SK-N-SH treated with all-trans-retinoic acid at 6 μM for 48 hours (cell line): ENCODE measurements at regions not wholly inside any gene's neighbourhood (a gene's known extent, or its start where the extent isn't known, plus 50 kb on each side); places are given as distances from the start of the nearest gene placed in this dataset.

Experiments
- ATAC-seq: fragments of 200-7000 bp; cut with Tn5 transposase; 3 replicates; pipeline ENCODE4 v1.9.1; 2020; ENCODE audit warnings: mild to moderate bottlenecking, moderate library complexity
- BACH2 ChIP-seq: fragments of 250-450 bp; sonication (Bioruptor Pico); IDR thresholded peaks from 2 replicates; pipeline ENCODE4 v1.9.0; 2021; ENCODE audit warnings: mild to moderate bottlenecking, borderline replicate concordance
- CREB5 ChIP-seq: fragments of 250-450 bp; sonication (Bioruptor Pico); IDR thresholded peaks from 2 replicates; pipeline ENCODE4 v1.5.1; 2020; ENCODE audit warnings: low read depth, mild to moderate bottlenecking, moderate library complexity
- CSDC2 ChIP-seq: fragments of 250-450 bp; sonication (Bioruptor Pico); IDR thresholded peaks from 2 replicates; pipeline ENCODE4 v1.5.0; 2020; ENCODE audit warnings: mild to moderate bottlenecking, moderate library complexity
- ESRRG ChIP-seq: fragments of 250-450 bp; sonication (Bioruptor Pico); IDR thresholded peaks from 2 replicates; pipeline ENCODE4 v1.6.1; 2021; ENCODE audit warnings: mild to moderate bottlenecking
- GLIS3 ChIP-seq: fragments of 250-450 bp; sonication (Bioruptor Pico); IDR thresholded peaks from 2 replicates; pipeline ENCODE4 v1.5.0; 2020; ENCODE audit warnings: mild to moderate bottlenecking, moderate library complexity
- ISL1 ChIP-seq: fragments of 250-450 bp; sonication (Bioruptor Pico); IDR thresholded peaks from 2 replicates; pipeline ENCODE4 v2.1.2; 2022; ENCODE audit warnings: mild to moderate bottlenecking, moderate library complexity
- OSR1 ChIP-seq: fragments of 250-450 bp; sonication (Bioruptor Pico); IDR thresholded peaks from 2 replicates; pipeline ENCODE4 v1.8.0; 2022; ENCODE audit warnings: moderate library complexity, mild to moderate bottlenecking, inconsistent platforms
- PATZ1 ChIP-seq: fragments of 250-450 bp; sonication (Bioruptor Pico); IDR thresholded peaks from 2 replicates; pipeline ENCODE4 v1.8.0; 2020; ENCODE audit warnings: mild to moderate bottlenecking, moderate library complexity, borderline replicate concordance
- PPARA ChIP-seq: fragments of 250-450 bp; sonication (Bioruptor Pico); IDR thresholded peaks from 2 replicates; pipeline ENCODE4 v1.5.0; 2020; ENCODE audit warnings: mild to moderate bottlenecking, borderline replicate concordance
- TCF4 ChIP-seq: fragments of 250-450 bp; sonication (Bioruptor Pico); IDR thresholded peaks from 2 replicates; pipeline ENCODE4 v1.8.0; 2021; ENCODE audit warnings: mild to moderate bottlenecking, moderate library complexity, borderline replicate concordance
- TOX ChIP-seq: fragments of 250-450 bp; sonication (Bioruptor Pico); IDR thresholded peaks from 2 replicates; pipeline ENCODE4 v1.8.0; 2021; ENCODE audit warnings: mild to moderate bottlenecking, moderate library complexity, borderline replicate concordance
- ZFP3 ChIP-seq: fragments of 250-450 bp; sonication (Bioruptor Pico); IDR thresholded peaks from 2 replicates; pipeline ENCODE4 v1.5.0; 2020; ENCODE audit warnings: mild to moderate bottlenecking, moderate library complexity
- ZNF565 ChIP-seq: fragments of 450-650 bp; formaldehyde crosslinking; conservative IDR thresholded peaks from 2 replicates; pipeline ENCODE4 v1.5.0; 2020; ENCODE audit warnings: low read depth, mild to moderate bottlenecking, moderate library complexity
- ZNF70 ChIP-seq: fragments of 450-650 bp; formaldehyde crosslinking; IDR thresholded peaks from 2 replicates; pipeline ENCODE4 v1.5.0; 2020; ENCODE audit warnings: mild to moderate bottlenecking, moderate library complexity
- ZNF8 ChIP-seq: fragments of 450-650 bp; formaldehyde crosslinking; IDR thresholded peaks from 2 replicates; pipeline ENCODE4 v1.5.0; 2020; ENCODE audit warnings: mild to moderate bottlenecking, moderate library complexity
- TF ChIP-seq, protein P1 (sequence below): fragments of 250-450 bp; sonication (Bioruptor Pico); IDR thresholded peaks from 2 replicates; pipeline ENCODE4 v1.8.0; 2021; ENCODE audit warnings: low read depth, mild to moderate bottlenecking, moderate library complexity, borderline replicate concordance
- TF ChIP-seq, protein P2 (sequence below): fragments of 250-450 bp; sonication (Bioruptor Pico); IDR thresholded peaks from 2 replicates; pipeline ENCODE4 v1.5.1; 2021; ENCODE audit warnings: mild to moderate bottlenecking, moderate library complexity

GRCh38 chr5:81850501-81851357 is 99.8 kb upstream of the SSBP2 start:
- ATAC-seq = peak; percentile 12
- TF ChIP-seq, protein P1, sequence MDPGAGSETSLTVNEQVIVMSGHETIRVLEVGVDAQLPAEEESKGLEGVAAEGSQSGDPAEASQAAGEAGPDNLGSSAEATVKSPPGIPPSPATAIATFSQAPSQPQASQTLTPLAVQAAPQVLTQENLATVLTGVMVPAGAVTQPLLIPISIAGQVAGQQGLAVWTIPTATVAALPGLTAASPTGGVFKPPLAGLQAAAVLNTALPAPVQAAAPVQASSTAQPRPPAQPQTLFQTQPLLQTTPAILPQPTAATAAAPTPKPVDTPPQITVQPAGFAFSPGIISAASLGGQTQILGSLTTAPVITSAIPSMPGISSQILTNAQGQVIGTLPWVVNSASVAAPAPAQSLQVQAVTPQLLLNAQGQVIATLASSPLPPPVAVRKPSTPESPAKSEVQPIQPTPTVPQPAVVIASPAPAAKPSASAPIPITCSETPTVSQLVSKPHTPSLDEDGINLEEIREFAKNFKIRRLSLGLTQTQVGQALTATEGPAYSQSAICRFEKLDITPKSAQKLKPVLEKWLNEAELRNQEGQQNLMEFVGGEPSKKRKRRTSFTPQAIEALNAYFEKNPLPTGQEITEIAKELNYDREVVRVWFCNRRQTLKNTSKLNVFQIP (CRISPR knock-in tag) = no peak
- TF ChIP-seq ZNF70 = no peak
- TF ChIP-seq ESRRG = no peak
- TF ChIP-seq PPARA (CRISPR knock-in tag) = no peak
- TF ChIP-seq BACH2 = no peak
- TF ChIP-seq ZNF8 (CRISPR knock-in tag) = no peak
- no peak for TF ChIP-seq GLIS3
- TF ChIP-seq, protein P2, sequence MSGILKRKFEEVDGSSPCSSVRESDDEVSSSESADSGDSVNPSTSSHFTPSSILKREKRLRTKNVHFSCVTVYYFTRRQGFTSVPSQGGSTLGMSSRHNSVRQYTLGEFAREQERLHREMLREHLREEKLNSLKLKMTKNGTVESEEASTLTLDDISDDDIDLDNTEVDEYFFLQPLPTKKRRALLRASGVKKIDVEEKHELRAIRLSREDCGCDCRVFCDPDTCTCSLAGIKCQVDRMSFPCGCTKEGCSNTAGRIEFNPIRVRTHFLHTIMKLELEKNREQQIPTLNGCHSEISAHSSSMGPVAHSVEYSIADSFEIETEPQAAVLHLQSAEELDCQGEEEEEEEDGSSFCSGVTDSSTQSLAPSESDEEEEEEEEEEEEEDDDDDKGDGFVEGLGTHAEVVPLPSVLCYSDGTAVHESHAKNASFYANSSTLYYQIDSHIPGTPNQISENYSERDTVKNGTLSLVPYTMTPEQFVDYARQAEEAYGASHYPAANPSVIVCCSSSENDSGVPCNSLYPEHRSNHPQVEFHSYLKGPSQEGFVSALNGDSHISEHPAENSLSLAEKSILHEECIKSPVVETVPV (CRISPR knock-in tag) = no peak
- TF ChIP-seq TCF4 (CRISPR knock-in tag) = no peak
- no peak for TF ChIP-seq ZNF565 (CRISPR knock-in tag)
- TF ChIP-seq, all 23 proteins: peak for 0

GRCh38 chr5:81849770-81850367 is 99.0 kb upstream of the SSBP2 start:
- TF ChIP-seq BACH2 (no peak), PPARA (CRISPR knock-in tag) (no peak), ZFP3 (CRISPR knock-in tag) (no peak), ZNF70 (no peak)
- TF ChIP-seq, protein P2 (CRISPR knock-in tag) = no peak

GRCh38 chr5:81848362-81848880 is 97.5 kb upstream of the SSBP2 start:
- no peak for TF ChIP-seq ISL1 (CRISPR knock-in tag)
- TF ChIP-seq, all 23 proteins: peak for 0
- ATAC-seq = no peak

More at GRCh38 chr5:81849770-81850367, 99.0 kb upstream of the SSBP2 start:
- ATAC-seq = no peak

GRCh38 chr5:81846301-81846700 is 95.4 kb upstream of the SSBP2 start:
- no peak for ATAC-seq
- TF ChIP-seq PATZ1 (CRISPR knock-in tag) (no peak), ESRRG (no peak), CSDC2 (CRISPR knock-in tag) (no peak), ZFP3 (CRISPR knock-in tag) (no peak), GLIS3 (no peak), CREB5 (CRISPR knock-in tag) (no peak), TOX (CRISPR knock-in tag) (no peak), OSR1 (CRISPR knock-in tag) (no peak)
